Liver (tissue), 8 donors: ENCODE measurements at regions not wholly inside any gene's neighbourhood (a gene's known extent, or its start where the extent isn't known, plus 50 kb on each side); places are given as distances from the start of the nearest gene placed in this dataset.

Experiments
- DNase-seq: peaks from one replicate; pipeline ENCODE4 v3.0.0-alpha.2; 2017; ENCODE audit warnings: low spot score
- H3K27ac ChIP-seq, 2 donors: one replicate each; pipeline ENCODE4 v1.7.0; 2013; ENCODE audit warnings: inconsistent platforms in 2 of 2, low read length in 2 of 2, control low read depth in 1 of 2, low read depth in 1 of 2, mild to moderate bottlenecking in 1 of 2
- H3K27me3 ChIP-seq, 4 donors: one replicate each; pipeline versions ENCODE4 v1.6.1 to v1.7.0; 2013; ENCODE audit warnings: low read length in 3 of 4, inconsistent platforms in 1 of 4, mild to moderate bottlenecking in 1 of 4, moderate library complexity in 1 of 4; ENCODE audit not compliant: control insufficient read depth in 4 of 4, insufficient read depth in 4 of 4
- H3K36me3 ChIP-seq, 4 donors: one replicate each; pipeline versions ENCODE4 v1.6.1 to v1.7.0; 2013; ENCODE audit warnings: low read length in 3 of 4, mild to moderate bottlenecking in 3 of 4, low read depth in 1 of 4, moderate library complexity in 1 of 4; ENCODE audit not compliant: control insufficient read depth in 4 of 4, insufficient read depth in 3 of 4
- H3K4me1 ChIP-seq, 4 donors: one replicate each; pipeline versions ENCODE4 v1.6.1 to v1.7.0; 2013; ENCODE audit warnings: low read length in 3 of 4, mild to moderate bottlenecking in 3 of 4, moderate library complexity in 1 of 4; ENCODE audit not compliant: control insufficient read depth in 4 of 4, insufficient read depth in 4 of 4
- H3K4me3 ChIP-seq, 3 donors: one replicate each; pipeline versions ENCODE4 v1.6.1 to v1.7.0; 2013; ENCODE audit warnings: low read length in 3 of 3, control low read depth in 1 of 3, low read depth in 1 of 3, mild to moderate bottlenecking in 1 of 3
- H3K9ac ChIP-seq, 2 donors: one replicate each; pipeline ENCODE4 v1.7.0; 2013; ENCODE audit warnings: low read length in 2 of 2, mild to moderate bottlenecking in 2 of 2, moderate library complexity in 2 of 2, control low read depth in 1 of 2, low read depth in 1 of 2
- H3K9me3 ChIP-seq, 4 donors: one replicate each; pipeline versions ENCODE4 v1.6.1 to v1.7.0; 2013; ENCODE audit warnings: low read length in 3 of 4; ENCODE audit not compliant: control insufficient read depth in 4 of 4
- EGR1 ChIP-seq, 2 donors: IDR thresholded peaks; 2 replicates each; pipeline ENCODE4 v1.6.1; 2016 to 2018; ENCODE audit warnings: antibody characterized with exemption in 2 of 2, low read depth in 2 of 2
- FOXA2 ChIP-seq: IDR thresholded peaks from 2 replicates; pipeline ENCODE4 v1.6.1; 2016; ENCODE audit warnings: antibody characterized with exemption
- GABPA ChIP-seq, 2 donors: IDR thresholded peaks in 1 of 2; conservative IDR thresholded peaks in 1 of 2; 2 replicates each; pipeline ENCODE4 v1.6.1; 2016; ENCODE audit warnings: antibody characterized with exemption in 2 of 2, mild to moderate bottlenecking in 1 of 2, moderate library complexity in 1 of 2
- HNF4A ChIP-seq, 2 donors: conservative IDR thresholded peaks; 2 replicates each; pipeline ENCODE4 v1.6.1; 2016; ENCODE audit warnings: antibody characterized with exemption in 2 of 2, mild to moderate bottlenecking in 2 of 2
- HNF4G ChIP-seq: IDR thresholded peaks from 2 replicates; pipeline ENCODE4 v1.6.1; 2016; ENCODE audit warnings: antibody characterized with exemption
- NR2F2 ChIP-seq: IDR thresholded peaks from 2 replicates; pipeline ENCODE4 v1.6.1; 2016; ENCODE audit warnings: antibody characterized with exemption
- RAD21 ChIP-seq, 2 donors: IDR thresholded peaks; 2 replicates each; pipeline ENCODE4 v1.6.1; 2016; ENCODE audit warnings: antibody characterized with exemption in 2 of 2, mild to moderate bottlenecking in 2 of 2
- RXRA ChIP-seq, 2 donors: IDR thresholded peaks; 2 replicates each; pipeline ENCODE4 v1.6.1; 2017 to 2018; ENCODE audit warnings: antibody characterized with exemption in 2 of 2, mild to moderate bottlenecking in 1 of 2
- SP1 ChIP-seq: IDR thresholded peaks from 2 replicates; pipeline ENCODE4 v1.6.1; 2018; ENCODE audit warnings: antibody characterized with exemption, mild to moderate bottlenecking
- YY1 ChIP-seq: IDR thresholded peaks from 2 replicates; pipeline ENCODE4 v1.6.1; 2016; ENCODE audit warnings: antibody characterized with exemption, mild to moderate bottlenecking
- WGBS: extraction: QIAGEN DNeasy Blood & Tissue Kit; methylation state at CpG from one replicate; pipeline ENCODE4 v1.1.7; 2013; 5-methylcytosine and 5-hydroxymethylcytosine counted together
- TF ChIP-seq, protein P1 (sequence below): IDR thresholded peaks from 2 replicates; pipeline ENCODE4 v1.6.1; 2016; ENCODE audit warnings: antibody characterized with exemption
- TF ChIP-seq, protein P2 (sequence below): IDR thresholded peaks from 2 replicates; pipeline ENCODE4 v1.6.1; 2016; ENCODE audit warnings: antibody characterized with exemption
- TF ChIP-seq, protein P3 (sequence below): IDR thresholded peaks from 2 replicates; pipeline ENCODE4 v1.6.1; 2016; ENCODE audit warnings: antibody characterized with exemption
- TF ChIP-seq, protein P4 (sequence below): IDR thresholded peaks from 2 replicates; pipeline ENCODE4 v1.6.1; 2016; ENCODE audit warnings: antibody characterized with exemption, mild to moderate bottlenecking
- TF ChIP-seq, protein P5 (sequence below): fragments of 150-350 bp; IDR thresholded peaks from 2 replicates; pipeline ENCODE4 v1.5.1; 2017; ENCODE audit warnings: improper control_type of control experiment, low read depth, low read length; ENCODE audit not compliant: missing input control
- donor health status: healthy.
- donor health status: healthy.
- donor health status: healthy.
- donor health status: healthy.
- donor health status: healthy.

DNA sequence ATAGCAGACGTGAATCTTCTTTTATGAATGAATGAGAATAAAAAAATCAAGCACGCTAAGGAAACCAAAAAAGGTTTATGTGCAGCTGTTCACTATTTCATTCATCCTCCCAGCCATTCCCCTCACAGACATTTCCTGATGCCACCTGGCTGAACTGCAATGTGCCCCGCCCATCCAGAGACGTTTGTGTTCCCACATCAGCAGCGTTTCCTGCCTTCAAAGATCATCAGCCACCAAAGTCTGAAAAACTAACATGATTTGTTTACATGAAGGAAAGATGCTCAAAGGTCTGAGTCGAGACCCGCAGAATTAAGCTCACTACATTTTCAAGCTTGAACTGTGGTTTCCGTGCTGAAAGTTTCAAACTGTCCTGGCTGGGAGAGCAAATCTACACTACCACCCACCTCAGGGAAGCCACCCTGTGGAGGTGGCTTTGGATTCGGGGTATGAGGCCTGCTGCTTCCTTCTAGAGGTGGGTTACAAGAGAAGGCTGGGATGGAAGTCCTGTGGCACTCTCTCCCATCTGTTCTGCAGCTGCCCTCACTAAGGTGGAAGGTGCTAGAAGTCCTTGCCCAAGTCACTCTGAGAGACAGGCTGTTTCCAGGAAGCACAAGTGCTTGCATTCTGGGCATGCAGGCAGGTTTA is 201.3 kb upstream of the OSR1 start:
- no peak overlapping the region for H3K27ac ChIP-seq
- no peak for DNase-seq
- no peaks in the 10 kb centered on the region for H3K27me3 ChIP-seq
- H3K9ac ChIP-seq = no peak overlapping the region
- WGBS = 48% methylated on average over 9 of the region's 9 CpGs
- H3K9me3 ChIP-seq = no peaks in the 10 kb centered on the region
- H3K4me1 ChIP-seq = no peaks in the 10 kb centered on the region
- no peak for TF ChIP-seq GABPA (IDR thresholded peaks at IDR 0.05 in 1 of 2, conservative IDR thresholded peaks at IDR 0.05 in 1 of 2)
- no peak for TF ChIP-seq EGR1 (IDR thresholded peaks at IDR 0.05; ENCODE audit: low read depth in 2 of 2)
- TF ChIP-seq, protein P1, sequence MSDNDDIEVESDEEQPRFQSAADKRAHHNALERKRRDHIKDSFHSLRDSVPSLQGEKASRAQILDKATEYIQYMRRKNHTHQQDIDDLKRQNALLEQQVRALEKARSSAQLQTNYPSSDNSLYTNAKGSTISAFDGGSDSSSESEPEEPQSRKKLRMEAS = no peak
- TF ChIP-seq HNF4G = no peak
- no peak for TF ChIP-seq FOXA2
- TF ChIP-seq, protein P2, sequence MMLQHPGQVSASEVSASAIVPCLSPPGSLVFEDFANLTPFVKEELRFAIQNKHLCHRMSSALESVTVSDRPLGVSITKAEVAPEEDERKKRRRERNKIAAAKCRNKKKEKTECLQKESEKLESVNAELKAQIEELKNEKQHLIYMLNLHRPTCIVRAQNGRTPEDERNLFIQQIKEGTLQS = no peak
- TF ChIP-seq HNF4A (conservative IDR thresholded peaks at IDR 0.05) = no peak
- TF ChIP-seq NR2F2 = no peak
- TF ChIP-seq, protein P3, sequence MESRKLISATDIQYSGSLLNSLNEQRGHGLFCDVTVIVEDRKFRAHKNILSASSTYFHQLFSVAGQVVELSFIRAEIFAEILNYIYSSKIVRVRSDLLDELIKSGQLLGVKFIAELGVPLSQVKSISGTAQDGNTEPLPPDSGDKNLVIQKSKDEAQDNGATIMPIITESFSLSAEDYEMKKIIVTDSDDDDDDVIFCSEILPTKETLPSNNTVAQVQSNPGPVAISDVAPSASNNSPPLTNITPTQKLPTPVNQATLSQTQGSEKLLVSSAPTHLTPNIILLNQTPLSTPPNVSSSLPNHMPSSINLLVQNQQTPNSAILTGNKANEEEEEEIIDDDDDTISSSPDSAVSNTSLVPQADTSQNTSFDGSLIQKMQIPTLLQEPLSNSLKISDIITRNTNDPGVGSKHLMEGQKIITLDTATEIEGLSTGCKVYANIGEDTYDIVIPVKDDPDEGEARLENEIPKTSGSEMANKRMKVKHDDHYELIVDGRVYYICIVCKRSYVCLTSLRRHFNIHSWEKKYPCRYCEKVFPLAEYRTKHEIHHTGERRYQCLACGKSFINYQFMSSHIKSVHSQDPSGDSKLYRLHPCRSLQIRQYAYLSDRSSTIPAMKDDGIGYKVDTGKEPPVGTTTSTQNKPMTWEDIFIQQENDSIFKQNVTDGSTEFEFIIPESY = no peak
- no peak for TF ChIP-seq RAD21 (IDR thresholded peaks at IDR 0.05)
- H3K36me3 ChIP-seq = no peaks in the 10 kb centered on the region
- no peak overlapping the region for H3K4me3 ChIP-seq

DNA sequence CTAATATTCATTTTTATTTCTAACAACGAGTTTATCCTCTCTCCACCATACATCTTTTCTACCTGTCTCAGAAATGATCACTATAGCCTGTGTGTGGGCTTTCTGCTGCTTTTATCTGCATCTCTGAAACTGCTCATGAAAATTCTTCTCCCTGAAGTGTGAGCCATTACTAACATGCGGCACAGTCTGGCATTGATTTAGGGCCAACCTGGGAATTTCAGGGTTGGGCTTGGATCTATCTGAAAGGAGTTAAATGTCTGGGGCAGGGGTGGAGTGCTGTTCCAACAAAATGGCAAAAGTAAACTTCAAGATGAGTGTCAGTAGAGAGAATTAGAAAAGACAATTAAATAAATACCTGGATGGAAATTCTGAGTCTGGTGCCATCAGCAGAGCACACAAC is 198.2 kb upstream of the OSR1 start:
- H3K27ac ChIP-seq = no peak overlapping the region
- no peaks in the 10 kb centered on the region for H3K36me3 ChIP-seq
- H3K27me3 ChIP-seq = no peaks in the 10 kb centered on the region
- H3K4me1 ChIP-seq = no peaks in the 10 kb centered on the region
- no peaks in the 10 kb centered on the region for H3K9me3 ChIP-seq
- TF ChIP-seq, protein P2 = no peak
- TF ChIP-seq HNF4G (no peak), GABPA (IDR thresholded peaks at IDR 0.05 in 1 of 2, conservative IDR thresholded peaks at IDR 0.05 in 1 of 2) (no peak), RXRA (IDR thresholded peaks at IDR 0.05) (no peak), RAD21 (IDR thresholded peaks at IDR 0.05) (no peak), YY1 (no peak), SP1 (no peak), FOXA2 (no peak), EGR1 (IDR thresholded peaks at IDR 0.05; ENCODE audit: low read depth in 2 of 2) (no peak)
- TF ChIP-seq, protein P1 = no peak
- TF ChIP-seq, protein P4, sequence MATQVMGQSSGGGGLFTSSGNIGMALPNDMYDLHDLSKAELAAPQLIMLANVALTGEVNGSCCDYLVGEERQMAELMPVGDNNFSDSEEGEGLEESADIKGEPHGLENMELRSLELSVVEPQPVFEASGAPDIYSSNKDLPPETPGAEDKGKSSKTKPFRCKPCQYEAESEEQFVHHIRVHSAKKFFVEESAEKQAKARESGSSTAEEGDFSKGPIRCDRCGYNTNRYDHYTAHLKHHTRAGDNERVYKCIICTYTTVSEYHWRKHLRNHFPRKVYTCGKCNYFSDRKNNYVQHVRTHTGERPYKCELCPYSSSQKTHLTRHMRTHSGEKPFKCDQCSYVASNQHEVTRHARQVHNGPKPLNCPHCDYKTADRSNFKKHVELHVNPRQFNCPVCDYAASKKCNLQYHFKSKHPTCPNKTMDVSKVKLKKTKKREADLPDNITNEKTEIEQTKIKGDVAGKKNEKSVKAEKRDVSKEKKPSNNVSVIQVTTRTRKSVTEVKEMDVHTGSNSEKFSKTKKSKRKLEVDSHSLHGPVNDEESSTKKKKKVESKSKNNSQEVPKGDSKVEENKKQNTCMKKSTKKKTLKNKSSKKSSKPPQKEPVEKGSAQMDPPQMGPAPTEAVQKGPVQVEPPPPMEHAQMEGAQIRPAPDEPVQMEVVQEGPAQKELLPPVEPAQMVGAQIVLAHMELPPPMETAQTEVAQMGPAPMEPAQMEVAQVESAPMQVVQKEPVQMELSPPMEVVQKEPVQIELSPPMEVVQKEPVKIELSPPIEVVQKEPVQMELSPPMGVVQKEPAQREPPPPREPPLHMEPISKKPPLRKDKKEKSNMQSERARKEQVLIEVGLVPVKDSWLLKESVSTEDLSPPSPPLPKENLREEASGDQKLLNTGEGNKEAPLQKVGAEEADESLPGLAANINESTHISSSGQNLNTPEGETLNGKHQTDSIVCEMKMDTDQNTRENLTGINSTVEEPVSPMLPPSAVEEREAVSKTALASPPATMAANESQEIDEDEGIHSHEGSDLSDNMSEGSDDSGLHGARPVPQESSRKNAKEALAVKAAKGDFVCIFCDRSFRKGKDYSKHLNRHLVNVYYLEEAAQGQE = no peak
- TF ChIP-seq, protein P3 = no peak
- TF ChIP-seq, protein P5, sequence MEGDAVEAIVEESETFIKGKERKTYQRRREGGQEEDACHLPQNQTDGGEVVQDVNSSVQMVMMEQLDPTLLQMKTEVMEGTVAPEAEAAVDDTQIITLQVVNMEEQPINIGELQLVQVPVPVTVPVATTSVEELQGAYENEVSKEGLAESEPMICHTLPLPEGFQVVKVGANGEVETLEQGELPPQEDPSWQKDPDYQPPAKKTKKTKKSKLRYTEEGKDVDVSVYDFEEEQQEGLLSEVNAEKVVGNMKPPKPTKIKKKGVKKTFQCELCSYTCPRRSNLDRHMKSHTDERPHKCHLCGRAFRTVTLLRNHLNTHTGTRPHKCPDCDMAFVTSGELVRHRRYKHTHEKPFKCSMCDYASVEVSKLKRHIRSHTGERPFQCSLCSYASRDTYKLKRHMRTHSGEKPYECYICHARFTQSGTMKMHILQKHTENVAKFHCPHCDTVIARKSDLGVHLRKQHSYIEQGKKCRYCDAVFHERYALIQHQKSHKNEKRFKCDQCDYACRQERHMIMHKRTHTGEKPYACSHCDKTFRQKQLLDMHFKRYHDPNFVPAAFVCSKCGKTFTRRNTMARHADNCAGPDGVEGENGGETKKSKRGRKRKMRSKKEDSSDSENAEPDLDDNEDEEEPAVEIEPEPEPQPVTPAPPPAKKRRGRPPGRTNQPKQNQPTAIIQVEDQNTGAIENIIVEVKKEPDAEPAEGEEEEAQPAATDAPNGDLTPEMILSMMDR = no peak
- 87% methylated on average over 2 of the region's 2 CpGs for WGBS
- no peak overlapping the region for H3K9ac ChIP-seq
- DNase-seq = no peak
- H3K4me3 ChIP-seq = no peak overlapping the region
